Renal cortical epithelial cell (primary cell): ENCODE measurements at regions not wholly inside any gene's neighbourhood (a gene's known extent, or its start where the extent isn't known, plus 50 kb on each side); places are given as distances from the start of the nearest gene placed in this dataset.

Experiments
- DNase-seq: peaks from one replicate; pipeline ENCODE4 v3.0.0-alpha.2; 2011; ENCODE audit warnings: low read depth

DNA sequence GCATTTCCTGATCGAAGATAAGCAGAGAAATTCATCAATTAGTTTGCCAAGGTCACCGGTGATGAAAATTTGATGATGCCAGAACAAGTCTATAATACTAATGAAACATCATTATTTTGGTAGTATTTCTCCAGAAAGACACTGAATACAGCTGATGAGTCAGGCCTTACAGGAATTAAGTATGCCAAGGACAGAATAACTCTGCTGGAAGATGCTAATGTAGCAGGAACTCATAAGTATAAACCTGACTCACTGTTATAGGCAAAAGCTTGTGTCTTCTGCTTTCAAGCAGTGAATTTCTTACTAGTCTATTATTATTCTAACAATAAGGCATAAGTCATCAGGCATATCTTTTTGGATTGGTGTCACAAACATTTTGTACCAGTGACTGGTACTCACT lies 1825.1 kb upstream of the IGFBP7 start:
- DNase-seq, result no peak

DNA sequence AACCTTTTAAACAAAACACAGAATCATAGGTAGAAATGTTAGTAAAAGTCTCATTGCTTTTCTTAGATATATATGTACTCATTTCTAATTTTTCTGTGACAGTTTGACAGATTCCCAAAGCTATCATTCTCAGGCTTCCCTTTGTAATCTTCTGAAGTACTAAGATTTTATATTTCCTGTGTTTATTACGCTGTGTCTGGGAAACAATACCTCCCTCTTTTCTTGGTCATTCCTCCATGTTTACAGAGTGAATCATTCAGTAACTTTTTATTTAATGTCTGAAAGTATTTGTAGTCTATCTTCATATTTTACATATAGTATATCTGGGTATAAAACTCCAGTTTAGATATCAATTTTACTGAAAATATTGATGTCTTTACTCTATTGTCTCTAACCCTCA lies 1826.3 kb upstream of the IGFBP7 start:
- no peak for DNase-seq

DNA sequence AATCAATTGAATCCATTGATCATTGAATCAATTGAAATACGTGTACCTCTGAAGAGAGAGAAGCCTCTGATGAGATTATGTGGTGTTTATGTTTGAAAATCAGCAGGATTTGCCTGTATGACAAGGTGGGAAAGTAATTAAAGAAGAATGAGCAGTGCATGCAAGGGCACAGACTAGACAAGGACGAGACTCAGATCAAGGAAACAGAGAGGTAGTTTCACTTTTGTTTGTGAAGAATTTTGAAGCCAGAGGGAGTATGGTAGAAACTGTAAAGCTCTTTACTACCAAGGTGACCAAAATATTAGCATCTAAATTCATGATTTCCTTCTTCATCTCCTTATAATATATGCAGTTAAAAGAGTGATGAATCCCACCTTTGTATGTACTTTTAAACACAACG lies 1830.0 kb upstream of the IGFBP7 start:
- DNase-seq, result no peak

DNA sequence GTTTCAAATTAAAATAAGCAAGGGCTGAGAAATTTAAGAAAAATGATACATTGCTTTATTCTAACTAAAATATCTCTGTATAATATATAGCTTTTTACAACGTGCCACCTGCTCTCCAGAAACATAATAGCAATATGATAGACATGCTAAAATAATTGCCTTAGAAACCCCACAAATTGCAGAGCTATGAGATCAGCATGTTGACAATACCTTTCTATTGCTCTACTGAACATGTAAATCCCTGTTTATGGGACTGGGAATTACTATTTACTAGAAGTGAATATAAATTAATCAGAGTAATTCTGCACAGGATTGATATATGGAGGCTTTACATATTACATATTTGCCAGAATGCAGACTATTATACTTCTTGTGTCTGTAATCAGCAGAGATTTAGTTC lies 1831.1 kb upstream of the IGFBP7 start:
- no peak for DNase-seq

DNA sequence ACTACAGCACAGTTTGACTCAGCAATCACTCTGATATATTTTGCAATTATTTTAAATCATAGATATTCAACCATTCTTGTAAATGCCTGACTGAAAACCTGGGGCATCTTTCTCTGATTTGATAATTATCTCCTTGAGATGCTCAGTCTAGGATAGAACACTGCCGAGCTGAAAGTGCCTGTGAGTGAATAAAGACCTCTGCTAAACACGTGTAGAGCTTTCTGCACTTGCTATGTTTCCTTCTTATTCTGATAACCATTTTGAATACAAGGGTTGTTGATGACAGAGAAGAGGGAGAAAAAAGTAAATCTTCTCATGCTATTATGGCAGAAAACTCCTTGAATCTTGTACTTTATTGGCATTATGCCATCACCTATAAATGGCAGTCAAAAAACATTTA lies 1843.4 kb upstream of the IGFBP7 start:
- no peak for DNase-seq

DNA sequence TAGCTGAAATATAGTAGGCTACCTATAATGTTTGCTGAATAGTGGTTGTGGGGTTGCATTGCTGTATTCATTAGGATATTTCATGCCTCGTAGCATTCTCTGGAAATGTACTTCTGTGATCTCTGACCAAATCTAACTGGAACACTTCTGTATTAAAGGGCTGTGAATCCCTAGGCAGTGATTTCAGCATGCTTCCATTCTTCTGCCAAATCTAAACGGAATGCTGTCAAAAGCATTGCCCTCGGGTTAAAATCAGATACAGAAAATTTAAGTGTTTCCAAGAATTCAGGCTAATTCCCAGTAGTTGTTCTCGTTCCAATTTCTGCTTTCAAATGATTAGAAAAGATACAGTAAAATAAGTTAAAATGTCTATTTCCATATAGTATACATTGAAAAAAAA lies 1847.5 kb upstream of the IGFBP7 start:
- DNase-seq, result no peak

- no peak for DNase-seq
These were observed 1851.1 kb upstream of the IGFBP7 start for GRCh38 chr4:58961283-58961682.

- DNase-seq, result no peak
These were observed 1851.7 kb upstream of the IGFBP7 start for GRCh38 chr4:58961925-58962324.

- no peak for DNase-seq
These were observed 1852.2 kb upstream of the IGFBP7 start for GRCh38 chr4:58962424-58962823.

GRCh38 chr4:58981828-58982227 lies 1871.6 kb upstream of the IGFBP7 start:
- no peak for DNase-seq

GRCh38 chr4:58983887-58984286 lies 1873.7 kb upstream of the IGFBP7 start:
- DNase-seq, result no peak

- DNase-seq, result no peak
These were observed 1892.0 kb upstream of the IGFBP7 start for GRCh38 chr4:59002148-59002547.

DNA sequence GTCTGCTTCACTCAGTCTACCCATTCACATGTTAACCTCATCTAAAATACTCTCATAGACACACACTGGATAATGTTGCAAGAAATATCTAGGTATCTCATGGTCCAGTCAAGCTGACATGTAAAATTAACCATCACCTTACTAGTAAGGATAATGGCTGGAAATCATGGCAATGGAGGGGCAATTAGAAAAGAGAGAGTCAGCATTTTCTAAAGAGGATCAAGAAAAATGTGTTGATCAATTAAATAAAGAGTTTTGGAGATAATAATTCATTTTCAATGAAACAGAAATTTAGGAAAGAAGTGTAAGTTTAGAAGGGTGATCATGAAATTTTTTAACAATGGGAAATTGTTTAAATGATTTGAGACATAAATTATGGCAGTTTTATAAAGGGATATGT lies 1914.1 kb upstream of the IGFBP7 start:
- no peak for DNase-seq

DNA sequence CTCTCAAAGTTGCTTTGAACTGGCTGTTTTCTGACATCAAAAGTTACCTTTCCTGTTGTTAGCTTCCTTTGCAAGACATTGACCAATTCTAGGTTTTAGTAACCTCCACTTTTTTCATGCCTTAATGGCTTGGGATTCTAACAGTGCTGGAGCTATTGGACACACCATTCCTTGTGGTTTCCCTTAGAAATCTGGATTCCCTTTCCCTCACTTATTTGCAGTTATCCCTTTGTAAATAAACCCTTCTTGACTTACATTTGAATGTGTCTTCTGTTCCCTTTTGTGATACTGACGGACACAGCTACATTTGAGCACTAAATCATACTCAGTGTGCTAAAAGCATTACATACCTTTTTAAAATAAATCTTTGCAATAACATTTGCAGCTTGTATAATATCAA lies 1927.6 kb upstream of the IGFBP7 start:
- DNase-seq, result no peak

DNA sequence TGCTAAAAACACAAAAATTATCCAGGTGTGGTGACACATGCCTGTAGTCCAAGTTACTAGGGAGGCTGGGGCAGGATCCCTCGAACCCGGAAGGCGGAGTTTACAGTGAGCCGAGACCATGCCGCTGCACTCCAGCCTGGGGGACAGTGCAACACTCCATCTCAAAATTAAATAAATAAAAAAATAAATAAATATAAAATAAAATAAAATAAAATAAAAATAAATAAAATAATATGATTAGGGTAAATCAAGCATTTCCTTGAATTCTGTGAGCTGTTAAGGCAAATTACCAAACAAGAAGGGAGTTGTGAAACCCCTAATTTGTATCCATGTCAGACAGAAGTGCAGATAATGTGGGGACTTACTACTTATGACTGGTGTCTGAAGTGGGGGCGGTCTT lies 1928.9 kb upstream of the IGFBP7 start:
- no peak for DNase-seq

- no peak for DNase-seq
These were observed 1934.2 kb upstream of the IGFBP7 start for GRCh38 chr4:59044286-59044900.

- no peak for DNase-seq
These were observed 1943.9 kb upstream of the IGFBP7 start for GRCh38 chr4:59054086-59054485.

DNA sequence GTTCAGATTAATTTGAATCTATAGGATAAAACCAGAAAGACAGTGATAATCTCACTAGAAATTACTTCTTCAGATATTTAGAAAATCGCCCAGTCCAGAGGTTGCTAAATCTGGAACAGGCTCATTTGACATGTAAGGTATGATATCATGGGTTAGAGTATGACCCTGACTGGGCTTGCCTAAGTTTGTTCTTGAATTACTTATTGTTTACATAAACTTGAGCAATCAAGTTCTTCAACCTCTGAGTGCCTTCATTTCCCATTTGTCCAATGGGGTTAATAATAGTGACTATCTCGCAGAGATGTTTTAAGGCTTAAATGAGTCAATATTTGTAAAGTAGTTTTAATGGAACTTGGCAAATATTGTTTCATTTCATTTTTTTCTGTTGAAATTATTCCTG lies 1947.6 kb upstream of the IGFBP7 start:
- DNase-seq, result no peak

- DNase-seq, result no peak
These were observed 1948.4 kb upstream of the IGFBP7 start for GRCh38 chr4:59058543-59058942.

DNA sequence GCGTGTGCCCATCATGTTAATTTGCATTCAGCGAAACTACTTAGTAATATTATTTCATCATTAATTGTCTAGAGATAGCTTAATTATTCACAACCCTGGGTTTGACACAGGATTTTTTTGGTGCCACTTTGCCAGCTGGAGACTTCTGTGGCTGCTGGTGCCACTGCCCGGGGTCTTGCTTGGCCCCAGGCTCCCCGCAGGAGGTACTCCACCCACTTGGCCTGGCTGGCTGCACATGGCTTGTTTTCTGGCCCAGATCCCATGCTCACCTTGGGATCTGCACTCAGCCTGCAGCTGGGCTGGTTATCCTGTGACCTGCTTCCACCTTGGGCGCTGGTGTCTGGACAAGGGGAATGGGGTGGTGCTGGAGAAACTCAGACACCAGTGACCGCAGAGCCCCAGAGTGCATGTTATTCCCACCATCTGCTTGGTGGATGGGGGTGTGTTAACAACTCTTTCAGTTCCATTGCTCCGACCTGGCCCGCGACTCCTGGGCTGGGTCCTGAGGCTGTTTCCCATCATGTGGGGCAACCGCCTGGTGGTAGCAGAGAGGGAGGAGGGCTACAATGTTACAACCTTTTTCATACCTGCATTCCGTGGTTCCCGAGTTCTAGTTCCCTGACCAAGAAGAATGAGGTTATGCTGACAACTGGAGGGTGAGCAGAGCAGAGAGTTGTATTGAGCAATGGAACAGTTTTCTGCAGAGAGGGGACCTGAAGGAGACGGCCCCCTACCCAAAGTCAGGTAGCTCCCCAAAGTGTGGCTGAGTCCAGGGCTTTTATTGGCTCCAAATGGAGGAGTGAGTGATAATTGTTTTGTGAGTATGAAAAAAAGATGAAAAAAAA lies 1950.0 kb upstream of the IGFBP7 start:
- no peak for DNase-seq

DNA sequence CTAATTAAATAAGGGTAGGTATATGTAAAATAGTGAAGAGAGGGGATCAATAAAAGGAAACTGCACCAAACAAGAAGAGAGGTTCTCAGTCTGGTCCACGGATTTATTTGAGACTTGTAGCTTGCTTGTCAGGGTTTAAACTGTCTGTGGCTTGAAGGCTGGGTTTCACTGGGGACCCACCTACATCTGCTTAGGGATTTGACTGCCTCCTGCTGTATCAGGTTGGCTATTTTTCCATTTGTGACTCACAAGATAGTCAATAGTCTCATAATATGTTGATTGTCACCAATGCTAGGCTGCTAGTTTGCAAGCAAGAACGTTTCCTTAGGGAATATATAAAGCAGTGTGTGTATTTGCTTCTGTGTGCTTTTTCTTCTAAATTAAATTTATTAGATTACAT lies 1950.7 kb upstream of the IGFBP7 start:
- DNase-seq, result no peak

DNA sequence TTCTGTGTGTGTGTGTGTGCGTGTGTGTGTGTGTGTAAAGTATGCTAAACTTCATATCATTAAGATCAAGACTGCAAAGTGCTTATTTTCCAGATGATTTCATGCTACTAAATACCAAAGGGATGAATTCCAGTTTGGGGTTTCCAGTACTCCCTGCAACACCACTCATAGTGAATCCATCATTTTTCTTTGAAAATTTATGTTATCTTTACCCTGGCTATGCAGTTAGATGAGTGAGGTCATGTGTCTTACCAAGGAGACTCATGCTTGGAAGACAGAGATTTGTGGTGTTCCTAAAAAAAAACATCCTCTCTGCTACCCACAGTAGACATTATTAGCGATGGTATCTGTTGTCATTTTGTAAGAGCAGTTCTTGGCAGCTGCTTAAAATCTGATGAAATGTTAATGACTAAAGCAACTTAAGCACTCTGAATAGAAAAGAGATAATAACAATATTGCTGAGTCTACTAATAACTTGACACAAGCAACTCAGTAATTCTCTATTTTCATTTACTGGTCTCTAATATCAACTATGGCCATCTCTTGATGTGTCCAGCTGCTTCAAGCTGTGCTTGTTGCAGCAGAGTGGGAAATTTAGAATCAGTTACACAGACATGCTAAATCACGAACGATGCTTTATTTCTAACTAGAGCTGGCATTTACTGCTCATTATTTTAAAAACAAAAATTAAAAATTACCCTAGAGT lies 1953.0 kb upstream of the IGFBP7 start:
- no peak for DNase-seq
